ENCODE measurements at regions not wholly inside any gene's neighbourhood (a gene's known extent, or its start where the extent isn't known, plus 50 kb on each side); places are given as distances from the start of the nearest gene placed in this dataset.
"Not testable (repeated sequence)": the region's sequence is repeated elsewhere in the genome, so short reads cannot be mapped to it uniquely, and the experiment has no call there.

GRCh38 chr6:4208158-4208557, 72.8 kb upstream of the ECI2 start:
- Mint-ChIP-seq H3K27ac (ENCODE audit: unreplicated experiment) (no peak overlapping the region), H3K36me3 (ENCODE audit: unreplicated experiment) (no peaks in the 10 kb centered on the region), H3K27me3 (ENCODE audit: unreplicated experiment) (peaks cover 13% of the 10 kb centered on the region), H3K9me3 (ENCODE audit: unreplicated experiment) (peaks cover 16% of the 10 kb centered on the region), H3K4me1 (ENCODE audit: unreplicated experiment) (peaks cover 2% of the 10 kb centered on the region), H3K4me3 (ENCODE audit: unreplicated experiment) (no peak overlapping the region)
- no peak for DNase-seq (ENCODE audit: extremely low spot score, unreplicated experiment)
- TF ChIP-seq, protein P1, sequence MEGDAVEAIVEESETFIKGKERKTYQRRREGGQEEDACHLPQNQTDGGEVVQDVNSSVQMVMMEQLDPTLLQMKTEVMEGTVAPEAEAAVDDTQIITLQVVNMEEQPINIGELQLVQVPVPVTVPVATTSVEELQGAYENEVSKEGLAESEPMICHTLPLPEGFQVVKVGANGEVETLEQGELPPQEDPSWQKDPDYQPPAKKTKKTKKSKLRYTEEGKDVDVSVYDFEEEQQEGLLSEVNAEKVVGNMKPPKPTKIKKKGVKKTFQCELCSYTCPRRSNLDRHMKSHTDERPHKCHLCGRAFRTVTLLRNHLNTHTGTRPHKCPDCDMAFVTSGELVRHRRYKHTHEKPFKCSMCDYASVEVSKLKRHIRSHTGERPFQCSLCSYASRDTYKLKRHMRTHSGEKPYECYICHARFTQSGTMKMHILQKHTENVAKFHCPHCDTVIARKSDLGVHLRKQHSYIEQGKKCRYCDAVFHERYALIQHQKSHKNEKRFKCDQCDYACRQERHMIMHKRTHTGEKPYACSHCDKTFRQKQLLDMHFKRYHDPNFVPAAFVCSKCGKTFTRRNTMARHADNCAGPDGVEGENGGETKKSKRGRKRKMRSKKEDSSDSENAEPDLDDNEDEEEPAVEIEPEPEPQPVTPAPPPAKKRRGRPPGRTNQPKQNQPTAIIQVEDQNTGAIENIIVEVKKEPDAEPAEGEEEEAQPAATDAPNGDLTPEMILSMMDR (IDR thresholded peaks at IDR 0.05) = no peak

GRCh38 chr6:4203642-4204417, 68.5 kb upstream of the ECI2 start:
- DNase-seq (ENCODE audit: extremely low spot score, unreplicated experiment) = not testable (repeated sequence)

DNA sequence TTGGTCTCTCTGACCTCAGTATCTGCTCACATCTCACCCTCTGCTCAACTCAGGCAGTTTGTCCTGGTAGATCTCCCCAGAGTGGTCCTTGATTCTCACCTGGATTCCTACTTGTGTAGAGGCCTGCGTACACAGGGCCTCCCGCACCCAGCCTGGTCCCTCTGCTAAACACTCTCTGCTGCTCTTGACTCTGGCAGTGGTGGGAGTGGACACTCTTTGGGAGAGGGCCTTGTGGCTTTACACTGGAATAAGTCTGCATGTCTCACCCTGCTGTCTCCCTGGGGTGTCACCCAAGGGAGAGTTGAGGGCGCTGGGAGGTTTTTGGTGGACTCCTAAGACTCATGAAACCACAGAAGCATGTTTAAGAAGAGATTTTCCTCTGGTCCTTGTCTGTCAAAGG, 57.3 kb upstream of the ECI2 start:
- Mint-ChIP-seq H3K9me3 (ENCODE audit: unreplicated experiment) (no peaks in the 10 kb centered on the region), H3K4me3 (ENCODE audit: unreplicated experiment) (no peak overlapping the region), H3K27me3 (ENCODE audit: unreplicated experiment) (no peaks in the 10 kb centered on the region), H3K27ac (ENCODE audit: unreplicated experiment) (no peak overlapping the region), H3K4me1 (ENCODE audit: unreplicated experiment) (peaks cover 3% of the 10 kb centered on the region), H3K36me3 (ENCODE audit: unreplicated experiment) (no peaks in the 10 kb centered on the region)
- DNase-seq (ENCODE audit: extremely low spot score, unreplicated experiment) = no peak
- TF ChIP-seq, protein P1 (IDR thresholded peaks at IDR 0.05) = no peak

More at GRCh38 chr6:4203642-4204417, 68.5 kb upstream of the ECI2 start:
- H3K4me1 Mint-ChIP-seq (ENCODE audit: unreplicated experiment); H3K36me3 Mint-ChIP-seq (ENCODE audit: unreplicated experiment); H3K27ac Mint-ChIP-seq (ENCODE audit: unreplicated experiment); H3K4me3 Mint-ChIP-seq (ENCODE audit: unreplicated experiment): not testable (repeated sequence)
- H3K9me3 Mint-ChIP-seq (ENCODE audit: unreplicated experiment) = peaks cover 15% of the 10 kb centered on the region
- H3K27me3 Mint-ChIP-seq (ENCODE audit: unreplicated experiment) = peaks cover 21% of the 10 kb centered on the region

GRCh38 chr6:4192173-4192572, 56.8 kb upstream of the ECI2 start:
- H3K4me3 Mint-ChIP-seq (ENCODE audit: unreplicated experiment) = no peak overlapping the region
- H3K27me3 Mint-ChIP-seq (ENCODE audit: unreplicated experiment) = no peaks in the 10 kb centered on the region
- no peaks in the 10 kb centered on the region for H3K36me3 Mint-ChIP-seq (ENCODE audit: unreplicated experiment)
- TF ChIP-seq, protein P1 (IDR thresholded peaks at IDR 0.05) = no peak
- H3K4me1 Mint-ChIP-seq (ENCODE audit: unreplicated experiment) = peaks cover 3% of the 10 kb centered on the region
- no peak for DNase-seq (ENCODE audit: extremely low spot score, unreplicated experiment)
- no peak overlapping the region for H3K27ac Mint-ChIP-seq (ENCODE audit: unreplicated experiment)
- H3K9me3 Mint-ChIP-seq (ENCODE audit: unreplicated experiment) = no peaks in the 10 kb centered on the region

GRCh38 chr6:4191271-4191721, 55.9 kb upstream of the ECI2 start:
- H3K4me1 Mint-ChIP-seq (ENCODE audit: unreplicated experiment) = peaks cover 3% of the 10 kb centered on the region
- no peaks in the 10 kb centered on the region for H3K9me3 Mint-ChIP-seq (ENCODE audit: unreplicated experiment)
- H3K27me3 Mint-ChIP-seq (ENCODE audit: unreplicated experiment) = no peaks in the 10 kb centered on the region
- no peak overlapping the region for H3K4me3 Mint-ChIP-seq (ENCODE audit: unreplicated experiment)
- H3K36me3 Mint-ChIP-seq (ENCODE audit: unreplicated experiment) = no peaks in the 10 kb centered on the region
- no peak overlapping the region for H3K27ac Mint-ChIP-seq (ENCODE audit: unreplicated experiment)
- TF ChIP-seq, protein P1 (IDR thresholded peaks at IDR 0.05) = no peak
- no peak for DNase-seq (ENCODE audit: extremely low spot score, unreplicated experiment)
